GM12878 (cell line): ENCODE measurements at regions not wholly inside any gene's neighbourhood (a gene's known extent, or its start where the extent isn't known, plus 50 kb on each side); places are given as distances from the start of the nearest gene placed in this dataset.

ENCODE experiments used
- ATAC-seq: fragments of 200-7000 bp; cut with Tn5 transposase; 3 replicates; pipeline ENCODE4 v1.9.1; 2020; ENCODE audit warnings: mild to moderate bottlenecking, moderate library complexity
- BruUV-seq: library from RNA; stranded (reverse); fragments of 400-500 nt; replicated peaks from 2 replicates; lab custom pipeline; 2021; lab: Mats Ljungman, UMichigan
- CTCF ChIA-PET: fragments of 300-600 bp; sonication (Branson Sonifier 250); formaldehyde crosslinking; extraction: SDS; loops from one replicate; lab custom pipeline; 2021; ENCODE audit warnings: inconsistent platforms; lab: Yijun Ruan, JAX
- POLR2A ChIA-PET: fragments of 350-600 bp; formaldehyde crosslinking; extraction: SDS; loops from one replicate; lab custom pipeline; 2021; ENCODE audit warnings: inconsistent platforms; lab: Charles Lee
- RAD21 ChIA-PET: fragments of 300-600 bp; sonication (Branson Sonifier 250); formaldehyde crosslinking; loops from one replicate; lab custom pipeline; 2023; ENCODE audit warnings: antibody characterized with exemption; ENCODE audit not compliant: unreplicated experiment; lab: Charles Lee
- SMC1A ChIA-PET: fragments of 300-600 bp; sonication (Branson Sonifier 250); formaldehyde crosslinking; loops from one replicate; lab custom pipeline; 2023; ENCODE audit not compliant: unreplicated experiment, uncharacterized antibody; lab: Charles Lee
- DNase-seq: peaks from one replicate; pipeline ENCODE4 v3.0.0-alpha.2; 2011; ENCODE audit warnings: low read depth, low spot score
- FAIRE-seq: peaks from 3 replicates; lab custom pipeline; 2011; peaks lifted over from hg19 to GRCh38; lab: Jason Lieb, UNC
- H2AFZ ChIP-seq: 2 replicates; pipeline ENCODE4 v1.6.0; 2011; ENCODE audit warnings: low read depth, low read length, control low read depth; ENCODE audit not compliant: control insufficient read depth
- H3K27ac ChIP-seq: 2 replicates; pipeline ENCODE4 v1.5.1; 2011; ENCODE audit warnings: control low read depth; ENCODE audit not compliant: control insufficient read depth, insufficient read depth
- H3K27me3 ChIP-seq, 2 experiments: replicated peaks in 1 of 2; 2 replicates each; pipeline versions ENCODE4 v1.6.0 to v1.6.1; 2011; ENCODE audit warnings: low read length in 1 of 2; ENCODE audit not compliant: control insufficient read depth in 2 of 2, insufficient read depth in 2 of 2
- H3K36me3 ChIP-seq, 2 experiments: 2 replicates each; pipeline ENCODE4 v1.5.1; 2011; ENCODE audit warnings: low read length in 1 of 2; ENCODE audit not compliant: control insufficient read depth in 2 of 2, insufficient read depth in 2 of 2
- H3K4me1 ChIP-seq: 2 replicates; pipeline ENCODE4 v1.6.1; 2011; ENCODE audit warnings: mild to moderate bottlenecking, low read length, moderate library complexity, mixed read lengths; ENCODE audit not compliant: control insufficient read depth, insufficient read depth
- H3K4me2 ChIP-seq: 2 replicates; pipeline ENCODE4 v1.6.0; 2011; ENCODE audit warnings: control low read depth; ENCODE audit not compliant: control insufficient read depth, insufficient read depth
- H3K4me3 ChIP-seq: fragments of 200-600 bp; sonication (generic); 2 replicates; pipeline ENCODE4 v1.5.1; 2016
- H3K79me2 ChIP-seq: 2 replicates; pipeline ENCODE4 v1.6.0; 2011; ENCODE audit warnings: low read length; ENCODE audit not compliant: control insufficient read depth, insufficient read depth
- H3K9ac ChIP-seq: 2 replicates; pipeline ENCODE4 v1.8.0; 2011; ENCODE audit warnings: low read length, control low read depth, mixed read lengths; ENCODE audit not compliant: control insufficient read depth, insufficient read depth
- H3K9me3 ChIP-seq: replicated peaks from 3 replicates; pipeline ENCODE4 v1.5.1; 2011; ENCODE audit warnings: mild to moderate bottlenecking, low read length; ENCODE audit not compliant: control insufficient read depth, insufficient read depth
- H4K20me1 ChIP-seq: 2 replicates; pipeline ENCODE4 v1.6.0; 2011; ENCODE audit not compliant: control insufficient read depth, insufficient read depth
- BCL3 ChIP-seq: IDR thresholded peaks from 2 replicates; pipeline ENCODE4 v1.6.1; 2011; ENCODE audit warnings: borderline replicate concordance, low read depth, mild to moderate bottlenecking, moderate library complexity, low read length; ENCODE audit not compliant: insufficient read depth, poor library complexity, severe bottlenecking
- CHD1 ChIP-seq: IDR thresholded peaks from 2 replicates; pipeline ENCODE4 v1.6.1; 2012; ENCODE audit warnings: low read depth, low read length, improper control_type of control experiment
- E2F4 ChIP-seq: IDR thresholded peaks from 2 replicates; pipeline ENCODE4 v1.6.1; 2012; ENCODE audit warnings: low read depth, low read length, improper control_type of control experiment
- GATAD2B ChIP-seq: fragments of 450-650 bp; conservative IDR thresholded peaks from 2 replicates; pipeline ENCODE4 v1.6.1; 2017; ENCODE audit warnings: low read depth, mild to moderate bottlenecking, moderate library complexity
- NBN ChIP-seq: fragments of 450-650 bp; IDR thresholded peaks from 2 replicates; pipeline ENCODE4 v1.6.1; 2016
- NFYA ChIP-seq: IDR thresholded peaks from 2 replicates; pipeline ENCODE4 v1.6.1; 2011; ENCODE audit warnings: low read depth, mild to moderate bottlenecking, low read length, improper control_type of control experiment, borderline replicate concordance
- NR2C2 ChIP-seq: IDR thresholded peaks from 2 replicates; pipeline ENCODE4 v1.6.1; 2011; ENCODE audit warnings: borderline replicate concordance, low read depth; ENCODE audit not compliant: control insufficient read depth, insufficient read length
- POLR2AphosphoS5 ChIP-seq: IDR thresholded peaks from 2 replicates; pipeline ENCODE4 v1.6.1; 2011; ENCODE audit warnings: mild to moderate bottlenecking, low read length, inconsistent platforms
- RFX5 ChIP-seq: IDR thresholded peaks from 2 replicates; pipeline ENCODE4 v1.6.1; 2011; ENCODE audit warnings: low read depth, low read length, improper control_type of control experiment
- RUNX3 ChIP-seq: IDR thresholded peaks from 2 replicates; pipeline ENCODE4 v1.6.1; 2012; ENCODE audit warnings: low read length, inconsistent platforms
- TARDBP ChIP-seq: IDR thresholded peaks from 2 replicates; pipeline ENCODE4 v1.6.1; 2016; ENCODE audit warnings: borderline replicate concordance
- WGBS: methylation state at CpG from one replicate; pipeline ENCODE4 v1.1.6; 2016; ENCODE audit warnings: low lambda C conversion rate; ENCODE audit not compliant: insufficient replicate concordance, insufficient coverage; ENCODE audit errors: missing lambda C conversion rate; 5-methylcytosine and 5-hydroxymethylcytosine counted together
- in situ Hi-C: fragments of 300-500 bp; cut with MboI; formaldehyde crosslinking; loops from 9 replicates; pipeline ENCODE4 v1.14.3; 2018; ENCODE audit warnings: mixed read lengths
- intact Hi-C: fragments of 100-400 bp; cut with micrococcal nuclease; formaldehyde crosslinking; loops from one replicate; pipeline ENCODE4 v1.14.2; 2022; ENCODE audit not compliant: unreplicated experiment
- TF ChIP-seq, protein P1 (sequence below): fragments of 450-650 bp; conservative IDR thresholded peaks from 2 replicates; pipeline ENCODE4 v1.6.1; 2017; ENCODE audit warnings: mild to moderate bottlenecking, moderate library complexity

GRCh38 chr4:79046016-79046592, 106.9 kb upstream of the PAQR3 start:
- no peaks in the 10 kb centered on the region for H3K36me3 ChIP-seq
- H3K9ac ChIP-seq, result no peak overlapping the region
- in situ Hi-C loops, result no loop called here
- no peak overlapping the region for H3K4me3 ChIP-seq
- TF ChIP-seq RUNX3 (peak; percentile 23; the same call in 1 of the 2 replicates), NFYA (no peak), BCL3 (peak; percentile 17)
- DNase-seq (no peak), FAIRE-seq (no peak), ATAC-seq (peak; percentile 43)
- no peaks in the 10 kb centered on the region for H3K79me2 ChIP-seq
- H3K27ac ChIP-seq, result no peak overlapping the region
- H4K20me1 ChIP-seq, result no peaks in the 10 kb centered on the region
- CTCF ChIA-PET, result interaction anchor here (0.7 to 2.6 kb wide), 5 partner anchors 14 to 252 kb away, joined by 3 to 6 read pairs (median 5); no protein-coding TSS in a partner anchor
- H3K4me1 ChIP-seq, result no peaks in the 10 kb centered on the region
- POLR2A ChIA-PET, result no interaction called here
- no peak overlapping the region for H3K4me2 ChIP-seq
- no peak overlapping the region for H2AFZ ChIP-seq
- no peaks in the 10 kb centered on the region; a peak in 1 of 4 replicates for H3K27me3 ChIP-seq
- RAD21 ChIA-PET, result interaction anchor here (1.0 to 5.2 kb wide), 4 partner anchors 10 to 202 kb away, joined by 3 to 47 read pairs (median 4); no protein-coding TSS in a partner anchor
- intact Hi-C loops, result no loop called here
- SMC1A ChIA-PET, result interaction anchor here (0.6 to 3.9 kb wide), 7 partner anchors 12 to 531 kb away, joined by 3 to 19 read pairs (median 4); no protein-coding TSS in a partner anchor
- 35% methylated on average over 4 of the region's 4 CpGs for WGBS
- BruUV-seq, result no TSS peak
- H3K9me3 ChIP-seq, result no peaks in the 10 kb centered on the region

DNA sequence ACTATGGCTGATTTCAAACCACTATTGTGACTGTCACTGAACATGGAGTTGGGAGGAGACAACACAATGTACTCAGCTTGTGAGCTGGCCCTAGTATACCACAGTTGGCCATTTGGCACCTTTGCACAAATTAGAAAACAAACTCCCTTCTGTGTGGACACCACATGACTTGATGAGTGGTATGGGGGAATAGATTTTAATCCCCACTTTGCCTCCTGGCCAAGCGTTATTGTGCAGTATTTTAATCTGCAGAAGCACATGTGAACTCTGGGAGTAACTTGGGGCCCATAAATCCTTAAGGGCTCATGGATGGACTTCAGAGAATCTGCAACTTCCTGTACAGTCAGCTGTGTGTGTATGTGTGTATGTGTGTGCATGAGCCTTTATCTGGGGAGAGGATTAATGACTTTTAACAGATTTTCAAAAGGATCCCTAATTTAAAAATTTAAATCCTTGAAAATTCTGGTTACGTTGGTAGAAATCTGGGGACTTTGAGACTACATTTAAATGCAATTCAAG, 105.0 kb upstream of the PAQR3 start:
- intact Hi-C loops, result loop anchor here (5.0 kb wide), 1 partner anchor 92 kb away; no protein-coding TSS in a partner anchor
- CTCF ChIA-PET, result interaction anchor here (0.7 to 3.2 kb wide), 6 partner anchors 15 to 532 kb away, joined by 3 to 48 read pairs (median 18); no protein-coding TSS in a partner anchor
- TF ChIP-seq NBN (no peak), RFX5 (no peak), GATAD2B (no peak), NR2C2 (no peak), POLR2AphosphoS5 (no peak), E2F4 (no peak), TARDBP (no peak), CHD1 (no peak)
- TF ChIP-seq, protein P1, sequence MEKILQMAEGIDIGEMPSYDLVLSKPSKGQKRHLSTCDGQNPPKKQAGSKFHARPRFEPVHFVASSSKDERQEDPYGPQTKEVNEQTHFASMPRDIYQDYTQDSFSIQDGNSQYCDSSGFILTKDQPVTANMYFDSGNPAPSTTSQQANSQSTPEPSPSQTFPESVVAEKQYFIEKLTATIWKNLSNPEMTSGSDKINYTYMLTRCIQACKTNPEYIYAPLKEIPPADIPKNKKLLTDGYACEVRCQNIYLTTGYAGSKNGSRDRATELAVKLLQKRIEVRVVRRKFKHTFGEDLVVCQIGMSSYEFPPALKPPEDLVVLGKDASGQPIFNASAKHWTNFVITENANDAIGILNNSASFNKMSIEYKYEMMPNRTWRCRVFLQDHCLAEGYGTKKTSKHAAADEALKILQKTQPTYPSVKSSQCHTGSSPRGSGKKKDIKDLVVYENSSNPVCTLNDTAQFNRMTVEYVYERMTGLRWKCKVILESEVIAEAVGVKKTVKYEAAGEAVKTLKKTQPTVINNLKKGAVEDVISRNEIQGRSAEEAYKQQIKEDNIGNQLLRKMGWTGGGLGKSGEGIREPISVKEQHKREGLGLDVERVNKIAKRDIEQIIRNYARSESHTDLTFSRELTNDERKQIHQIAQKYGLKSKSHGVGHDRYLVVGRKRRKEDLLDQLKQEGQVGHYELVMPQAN, result no peak

More for the DNA sequence above, 105.0 kb upstream of the PAQR3 start:
- H3K27ac ChIP-seq, result no peak overlapping the region
- 29% methylated on average over 2 of the region's 2 CpGs for WGBS
- H2AFZ ChIP-seq, result no peak overlapping the region
- no peak overlapping the region for H3K4me2 ChIP-seq
- H3K4me3 ChIP-seq, result no peak overlapping the region
- no peaks in the 10 kb centered on the region for H4K20me1 ChIP-seq
- no peaks in the 10 kb centered on the region for H3K9me3 ChIP-seq
- DNase-seq, result no peak
- POLR2A ChIA-PET, result no interaction called here
- H3K4me1 ChIP-seq, result no peaks in the 10 kb centered on the region
- RAD21 ChIA-PET, result interaction anchor here (0.7 to 5.2 kb wide), 6 partner anchors 20 to 532 kb away, joined by 3 to 47 read pairs (median 4); no protein-coding TSS in a partner anchor
- H3K27me3 ChIP-seq, result no peaks in the 10 kb centered on the region
- no peaks in the 10 kb centered on the region for H3K36me3 ChIP-seq
- in situ Hi-C loops, result no loop called here
- no peak for FAIRE-seq
- no peaks in the 10 kb centered on the region for H3K79me2 ChIP-seq
- H3K9ac ChIP-seq, result no peak overlapping the region
- SMC1A ChIA-PET, result interaction anchor here (2.6 to 3.9 kb wide), 6 partner anchors 10 to 243 kb away, joined by 10 to 39 read pairs (median 14); no protein-coding TSS in a partner anchor
- no TSS peak for BruUV-seq
- no peak for ATAC-seq
